HEK293 (cell line): ENCODE measurements at regions not wholly inside any gene's neighbourhood (a gene's known extent, or its start where the extent isn't known, plus 50 kb on each side); places are given as distances from the start of the nearest gene placed in this dataset.

Source experiments
- CTCF ChIA-PET: fragments of 350-600 bp; formaldehyde crosslinking; extraction: SDS; loops from one replicate; lab custom pipeline; 2021; ENCODE audit warnings: antibody characterized with exemption; lab: Yijun Ruan, JAX
- POLR2A ChIA-PET: fragments of 300-600 bp; formaldehyde crosslinking; extraction: SDS; loops from one replicate; lab custom pipeline; 2020; ENCODE audit warnings: antibody characterized with exemption, inconsistent platforms; lab: Yijun Ruan, JAX
- H3K27ac ChIP-seq: fragments of 200-500 bp; sonication (Bioruptor generic); 2 replicates; pipeline ENCODE4 v1.5.1; 2014; ENCODE audit warnings: low read depth, low read length, control low read depth, inconsistent platforms; ENCODE audit errors: extremely low read depth
- H3K36me3 ChIP-seq, 2 experiments: fragments of 200-500 bp in 1 of 2; sonication (Bioruptor generic) in 1 of 2; 1 replicate in 1 of 2; 2 replicates in 1 of 2; pipeline ENCODE4 v1.5.1; 2014 to 2017; ENCODE audit warnings: inconsistent platforms in 2 of 2, low read length in 2 of 2; ENCODE audit not compliant: control insufficient read depth in 2 of 2, insufficient read depth in 1 of 2
- H3K4me1 ChIP-seq: fragments of 200-500 bp; sonication (Bioruptor generic); 2 replicates; pipeline ENCODE4 v1.5.1; 2014; ENCODE audit warnings: mild to moderate bottlenecking, low read length, inconsistent platforms; ENCODE audit not compliant: control insufficient read depth, insufficient read depth
- H3K4me3 ChIP-seq: 2 replicates; pipeline ENCODE4 v1.5.1; 2011; ENCODE audit warnings: low read depth, mild to moderate bottlenecking, control low read depth, low read length, moderate library complexity
- H3K9me3 ChIP-seq: fragments of 200-500 bp; sonication (Bioruptor generic); 2 replicates; pipeline ENCODE4 v1.5.1; 2014; ENCODE audit warnings: low read depth, low read length, inconsistent platforms; ENCODE audit not compliant: control insufficient read depth, insufficient read depth
- YY1 ChIP-seq: fragments of 450-650 bp; formaldehyde crosslinking; IDR thresholded peaks from 2 replicates; pipeline ENCODE4 v1.5.1; 2018; ENCODE audit warnings: missing biosample characterization, missing genetic modification characterization
- ZBTB48 ChIP-seq: fragments of 450-650 bp; formaldehyde crosslinking; IDR thresholded peaks from 2 replicates; pipeline ENCODE4 v1.5.1; 2016; ENCODE audit warnings: missing biosample characterization, missing genetic modification characterization
- ZFP3 ChIP-seq: fragments of 450-650 bp; formaldehyde crosslinking; IDR thresholded peaks from 2 replicates; pipeline ENCODE4 v1.5.1; 2016; ENCODE audit warnings: low read depth, missing biosample characterization, missing genetic modification characterization
- ZNF184 ChIP-seq: fragments of 450-650 bp; IDR thresholded peaks from 2 replicates; pipeline ENCODE4 v1.5.1; 2018; ENCODE audit warnings: missing biosample characterization, mild to moderate bottlenecking, missing genetic modification characterization
- ZNF302 ChIP-seq: fragments of 450-650 bp; formaldehyde crosslinking; IDR thresholded peaks from 2 replicates; pipeline ENCODE4 v1.5.1; 2016; ENCODE audit warnings: missing biosample characterization, missing genetic modification characterization, low read depth
- ZNF324 ChIP-seq: fragments of 450-650 bp; formaldehyde crosslinking; IDR thresholded peaks from 2 replicates; pipeline ENCODE4 v1.5.1; 2016; ENCODE audit warnings: missing biosample characterization, missing genetic modification characterization
- ZNF433 ChIP-seq: fragments of 450-650 bp; formaldehyde crosslinking; IDR thresholded peaks from 2 replicates; pipeline ENCODE4 v1.5.1; 2016; ENCODE audit warnings: missing biosample characterization, missing genetic modification characterization, low read depth
- ZNF560 ChIP-seq: fragments of 450-650 bp; formaldehyde crosslinking; IDR thresholded peaks from 2 replicates; pipeline ENCODE4 v1.5.1; 2017; ENCODE audit warnings: missing biosample characterization, missing genetic modification characterization, borderline replicate concordance
- ZNF571 ChIP-seq: fragments of 450-650 bp; formaldehyde crosslinking; IDR thresholded peaks from 2 replicates; pipeline ENCODE4 v1.5.0; 2017; ENCODE audit warnings: missing biosample characterization, missing genetic modification characterization
- ZNF768 ChIP-seq: fragments of 450-650 bp; formaldehyde crosslinking; IDR thresholded peaks from 2 replicates; pipeline ENCODE4 v1.5.1; 2018; ENCODE audit warnings: missing biosample characterization, mild to moderate bottlenecking, missing genetic modification characterization
- ZNF776 ChIP-seq: fragments of 450-650 bp; formaldehyde crosslinking; IDR thresholded peaks from 2 replicates; pipeline ENCODE4 v1.5.0; 2017; ENCODE audit warnings: missing biosample characterization, missing genetic modification characterization, borderline replicate concordance
- ZNF830 ChIP-seq: fragments of 450-650 bp; IDR thresholded peaks from 2 replicates; pipeline ENCODE4 v1.5.0; 2018; ENCODE audit warnings: missing biosample characterization, missing genetic modification characterization, low read depth, mild to moderate bottlenecking, moderate library complexity
- TF ChIP-seq, protein P1 (sequence below): fragments of 450-650 bp; formaldehyde crosslinking; IDR thresholded peaks from 2 replicates; pipeline ENCODE4 v1.5.1; 2017; ENCODE audit warnings: missing biosample characterization, missing genetic modification characterization
- TF ChIP-seq, protein P2 (sequence below): fragments of 450-650 bp; formaldehyde crosslinking; IDR thresholded peaks from 2 replicates; pipeline ENCODE4 v1.5.1; 2016; ENCODE audit warnings: missing biosample characterization, missing genetic modification characterization
- TF ChIP-seq, protein P3 (sequence below): fragments of 450-650 bp; formaldehyde crosslinking; IDR thresholded peaks from 2 replicates; pipeline ENCODE4 v1.5.1; 2016; ENCODE audit warnings: missing biosample characterization, missing genetic modification characterization
- TF ChIP-seq, protein P4 (sequence below): fragments of 450-650 bp; formaldehyde crosslinking; IDR thresholded peaks from 2 replicates; pipeline ENCODE4 v1.5.1; 2016; ENCODE audit warnings: missing biosample characterization, missing genetic modification characterization

DNA sequence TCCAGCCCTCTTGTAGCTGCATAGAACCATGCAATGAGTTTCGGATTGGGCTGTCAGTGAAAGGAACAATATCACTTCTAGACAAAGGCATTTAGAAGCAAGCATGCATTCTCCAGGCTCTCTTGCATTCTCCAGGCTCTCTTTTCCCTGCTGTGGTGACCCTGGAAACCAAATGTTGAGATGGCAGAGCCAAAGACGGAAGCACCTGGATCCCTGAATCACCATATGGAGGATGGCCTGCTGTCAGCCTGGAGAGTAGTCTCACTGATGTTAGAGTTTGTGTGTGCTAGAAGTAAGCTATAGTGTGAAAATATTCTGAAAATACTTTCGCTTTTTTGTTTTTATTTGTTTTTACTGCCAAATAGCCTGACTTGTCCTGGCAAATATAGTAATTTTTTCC is 203.9 kb downstream of the C1D start (continued):
- no peak for TF ChIP-seq ZNF768
- no peak for TF ChIP-seq ZNF776 (tag by site-specific recombination)
- TF ChIP-seq, protein P1, sequence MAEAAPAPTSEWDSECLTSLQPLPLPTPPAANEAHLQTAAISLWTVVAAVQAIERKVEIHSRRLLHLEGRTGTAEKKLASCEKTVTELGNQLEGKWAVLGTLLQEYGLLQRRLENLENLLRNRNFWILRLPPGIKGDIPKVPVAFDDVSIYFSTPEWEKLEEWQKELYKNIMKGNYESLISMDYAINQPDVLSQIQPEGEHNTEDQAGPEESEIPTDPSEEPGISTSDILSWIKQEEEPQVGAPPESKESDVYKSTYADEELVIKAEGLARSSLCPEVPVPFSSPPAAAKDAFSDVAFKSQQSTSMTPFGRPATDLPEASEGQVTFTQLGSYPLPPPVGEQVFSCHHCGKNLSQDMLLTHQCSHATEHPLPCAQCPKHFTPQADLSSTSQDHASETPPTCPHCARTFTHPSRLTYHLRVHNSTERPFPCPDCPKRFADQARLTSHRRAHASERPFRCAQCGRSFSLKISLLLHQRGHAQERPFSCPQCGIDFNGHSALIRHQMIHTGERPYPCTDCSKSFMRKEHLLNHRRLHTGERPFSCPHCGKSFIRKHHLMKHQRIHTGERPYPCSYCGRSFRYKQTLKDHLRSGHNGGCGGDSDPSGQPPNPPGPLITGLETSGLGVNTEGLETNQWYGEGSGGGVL (tag by site-specific recombination): no peak

DNA sequence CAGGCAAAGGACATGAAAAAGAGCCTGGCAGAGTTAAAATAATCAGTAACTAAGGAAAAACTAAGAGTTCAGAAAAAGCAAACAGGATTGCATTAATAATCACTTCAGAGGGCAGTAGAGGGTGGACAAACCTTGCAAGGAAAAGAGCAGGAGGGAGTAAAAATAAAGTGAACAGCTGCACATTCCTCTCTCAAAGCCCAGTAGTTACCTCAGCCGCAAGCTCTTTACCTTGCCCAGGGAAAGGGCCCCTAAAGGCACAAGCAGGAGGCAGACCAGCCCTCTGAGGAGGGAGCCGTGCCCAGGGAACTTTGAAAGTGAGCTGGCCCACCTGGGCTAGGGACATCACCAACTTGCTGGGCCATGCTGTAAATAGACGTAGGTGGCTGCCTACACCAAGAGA is 196.9 kb downstream of the C1D start:
- CTCF ChIA-PET: no interaction called here
- TF ChIP-seq ZNF324 (tag by site-specific recombination) (no peak), ZNF302 (tag by site-specific recombination) (no peak), ZBTB48 (tag by site-specific recombination) (no peak)

DNA sequence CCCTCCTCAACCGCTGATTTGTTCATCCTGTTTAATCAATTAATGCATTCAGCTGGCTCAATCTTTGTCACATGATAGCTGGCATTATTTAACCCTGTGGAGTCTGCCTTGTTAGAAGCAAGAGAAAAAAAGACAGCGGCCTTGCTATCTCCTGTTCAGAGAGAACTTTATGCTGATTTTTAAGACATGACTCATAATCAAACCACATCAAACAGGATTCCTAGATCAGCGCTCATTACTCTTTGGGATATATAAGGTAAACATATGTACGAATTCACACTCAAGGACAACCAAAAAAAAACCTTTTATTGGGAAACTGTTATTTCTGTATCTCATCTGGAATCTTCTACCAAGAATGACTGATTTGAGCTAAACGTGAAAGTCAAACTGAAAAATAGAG is 195.1 kb downstream of the C1D start:
- H3K9me3 ChIP-seq: no peaks in the 10 kb centered on the region
- ChIA-PET CTCF (interaction anchor here (0.6 to 0.7 kb wide), 2 partner anchors 73 to 1299 kb away, joined by 3 to 4 read pairs; no protein-coding TSS in a partner anchor), POLR2A (interaction anchor here (0.7 kb wide), 1 partner anchor 12 kb away, joined by 6 read pairs; no protein-coding TSS in a partner anchor)

More for the DNA sequence above, 196.9 kb downstream of the C1D start:
- Histone ChIP-seq H3K36me3 (no peaks in the 10 kb centered on the region), H3K4me1 (no peaks in the 10 kb centered on the region), H3K4me3 (no peak overlapping the region), H3K9me3 (no peaks in the 10 kb centered on the region), H3K27ac (no peak overlapping the region)
- POLR2A ChIA-PET: no interaction called here

More for the DNA sequence above, 195.1 kb downstream of the C1D start:
- no peak overlapping the region for H3K4me3 ChIP-seq
- TF ChIP-seq ZFP3 (tag by site-specific recombination) (no peak), ZNF830 (tag by site-specific recombination) (no peak), ZNF433 (tag by site-specific recombination) (no peak), ZNF560 (tag by site-specific recombination) (no peak), ZNF184 (tag by site-specific recombination) (no peak), ZNF571 (tag by site-specific recombination) (no peak), YY1 (no peak)
- TF ChIP-seq, protein P2, sequence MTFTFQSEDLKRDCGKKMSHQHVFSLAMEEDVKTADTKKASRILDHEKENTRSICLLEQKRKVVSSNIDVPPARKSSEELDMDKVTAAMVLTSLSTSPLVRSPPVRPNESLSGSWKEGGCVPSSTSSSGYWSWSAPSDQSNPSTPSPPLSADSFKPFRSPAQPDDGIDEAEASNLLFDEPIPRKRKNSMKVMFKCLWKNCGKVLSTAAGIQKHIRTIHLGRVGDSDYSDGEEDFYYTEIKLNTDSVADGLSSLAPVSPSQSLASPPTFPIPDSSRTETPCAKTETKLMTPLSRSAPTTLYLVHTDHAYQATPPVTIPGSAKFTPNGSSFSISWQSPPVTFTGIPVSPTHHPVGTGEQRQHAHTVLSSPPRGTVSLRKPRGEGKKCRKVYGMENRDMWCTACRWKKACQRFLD (tag by site-specific recombination): no peak
- TF ChIP-seq, protein P1 (tag by site-specific recombination): no peak
- TF ChIP-seq, protein P3, sequence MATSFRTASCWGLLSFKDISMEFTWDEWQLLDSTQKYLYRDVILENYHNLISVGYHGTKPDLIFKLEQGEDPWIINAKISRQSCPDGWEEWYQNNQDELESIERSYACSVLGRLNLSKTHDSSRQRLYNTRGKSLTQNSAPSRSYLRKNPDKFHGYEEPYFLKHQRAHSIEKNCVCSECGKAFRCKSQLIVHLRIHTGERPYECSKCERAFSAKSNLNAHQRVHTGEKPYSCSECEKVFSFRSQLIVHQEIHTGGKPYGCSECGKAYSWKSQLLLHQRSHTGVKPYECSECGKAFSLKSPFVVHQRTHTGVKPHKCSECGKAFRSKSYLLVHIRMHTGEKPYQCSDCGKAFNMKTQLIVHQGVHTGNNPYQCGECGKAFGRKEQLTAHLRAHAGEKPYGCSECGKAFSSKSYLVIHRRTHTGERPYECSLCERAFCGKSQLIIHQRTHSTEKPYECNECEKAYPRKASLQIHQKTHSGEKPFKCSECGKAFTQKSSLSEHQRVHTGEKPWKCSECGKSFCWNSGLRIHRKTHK: no peak
- TF ChIP-seq, protein P4, sequence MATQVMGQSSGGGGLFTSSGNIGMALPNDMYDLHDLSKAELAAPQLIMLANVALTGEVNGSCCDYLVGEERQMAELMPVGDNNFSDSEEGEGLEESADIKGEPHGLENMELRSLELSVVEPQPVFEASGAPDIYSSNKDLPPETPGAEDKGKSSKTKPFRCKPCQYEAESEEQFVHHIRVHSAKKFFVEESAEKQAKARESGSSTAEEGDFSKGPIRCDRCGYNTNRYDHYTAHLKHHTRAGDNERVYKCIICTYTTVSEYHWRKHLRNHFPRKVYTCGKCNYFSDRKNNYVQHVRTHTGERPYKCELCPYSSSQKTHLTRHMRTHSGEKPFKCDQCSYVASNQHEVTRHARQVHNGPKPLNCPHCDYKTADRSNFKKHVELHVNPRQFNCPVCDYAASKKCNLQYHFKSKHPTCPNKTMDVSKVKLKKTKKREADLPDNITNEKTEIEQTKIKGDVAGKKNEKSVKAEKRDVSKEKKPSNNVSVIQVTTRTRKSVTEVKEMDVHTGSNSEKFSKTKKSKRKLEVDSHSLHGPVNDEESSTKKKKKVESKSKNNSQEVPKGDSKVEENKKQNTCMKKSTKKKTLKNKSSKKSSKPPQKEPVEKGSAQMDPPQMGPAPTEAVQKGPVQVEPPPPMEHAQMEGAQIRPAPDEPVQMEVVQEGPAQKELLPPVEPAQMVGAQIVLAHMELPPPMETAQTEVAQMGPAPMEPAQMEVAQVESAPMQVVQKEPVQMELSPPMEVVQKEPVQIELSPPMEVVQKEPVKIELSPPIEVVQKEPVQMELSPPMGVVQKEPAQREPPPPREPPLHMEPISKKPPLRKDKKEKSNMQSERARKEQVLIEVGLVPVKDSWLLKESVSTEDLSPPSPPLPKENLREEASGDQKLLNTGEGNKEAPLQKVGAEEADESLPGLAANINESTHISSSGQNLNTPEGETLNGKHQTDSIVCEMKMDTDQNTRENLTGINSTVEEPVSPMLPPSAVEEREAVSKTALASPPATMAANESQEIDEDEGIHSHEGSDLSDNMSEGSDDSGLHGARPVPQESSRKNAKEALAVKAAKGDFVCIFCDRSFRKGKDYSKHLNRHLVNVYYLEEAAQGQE (tag by site-specific recombination): no peak
- TF ChIP-seq, all 188 proteins: peak for 0
- no peak overlapping the region for H3K27ac ChIP-seq
- H3K4me1 ChIP-seq: no peaks in the 10 kb centered on the region
- no peaks in the 10 kb centered on the region for H3K36me3 ChIP-seq
